UCSD-AML1 (cell line): ENCODE measurements at regions not wholly inside any gene's neighbourhood (a gene's known extent, or its start where the extent isn't known, plus 50 kb on each side); places are given as distances from the start of the nearest gene placed in this dataset.

Source experiments
- DNase-seq: peaks from one replicate; lab custom pipeline; 2025; ENCODE audit not compliant: unreplicated experiment; lab: John Stamatoyannopoulos, UW

DNA sequence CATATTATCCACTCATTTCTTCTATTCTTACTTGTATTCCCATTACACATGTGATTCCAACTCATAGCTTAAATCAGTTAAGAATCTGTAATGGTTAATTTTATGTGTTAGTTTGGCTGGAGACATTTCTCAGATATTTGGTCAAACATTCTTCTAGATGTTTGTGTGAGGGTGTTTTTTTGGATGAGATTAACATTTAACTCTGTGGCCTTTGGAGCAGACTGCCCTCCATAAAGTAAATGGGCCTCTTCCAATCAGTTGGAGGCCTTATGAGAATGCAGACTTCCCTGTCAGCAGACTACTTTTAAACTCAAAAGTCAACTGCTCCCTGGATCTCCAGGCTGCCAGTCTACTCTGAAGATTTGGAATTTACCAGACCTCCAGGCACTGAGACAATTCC, 976.8 kb upstream of the ACVR2A start:
- DNase-seq, result no peak

DNA sequence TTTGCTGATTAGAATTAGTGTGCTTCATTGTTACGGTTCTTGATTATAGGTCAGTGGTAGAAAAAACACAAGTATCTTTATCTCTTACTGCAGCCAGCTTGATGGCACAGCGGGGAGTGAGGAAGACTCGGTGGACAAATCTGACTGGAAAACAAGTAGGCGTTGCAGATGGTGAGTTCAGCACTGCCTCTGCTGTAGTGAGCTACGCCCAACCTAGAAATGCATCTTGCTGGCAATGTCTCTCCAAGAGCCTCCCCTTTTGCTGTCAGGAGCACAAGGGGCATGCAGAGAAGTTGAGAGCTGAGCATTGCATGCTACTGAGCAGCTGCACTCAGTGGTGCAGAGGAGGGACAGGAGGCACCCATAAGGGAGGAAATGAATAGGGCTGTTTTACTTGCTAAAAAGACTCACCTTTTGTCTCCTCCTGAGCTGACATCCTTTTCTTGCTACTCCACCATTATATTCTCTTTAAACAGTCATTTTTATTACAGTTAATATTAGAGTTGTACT, 977.3 kb upstream of the ACVR2A start:
- no peak for DNase-seq

DNA sequence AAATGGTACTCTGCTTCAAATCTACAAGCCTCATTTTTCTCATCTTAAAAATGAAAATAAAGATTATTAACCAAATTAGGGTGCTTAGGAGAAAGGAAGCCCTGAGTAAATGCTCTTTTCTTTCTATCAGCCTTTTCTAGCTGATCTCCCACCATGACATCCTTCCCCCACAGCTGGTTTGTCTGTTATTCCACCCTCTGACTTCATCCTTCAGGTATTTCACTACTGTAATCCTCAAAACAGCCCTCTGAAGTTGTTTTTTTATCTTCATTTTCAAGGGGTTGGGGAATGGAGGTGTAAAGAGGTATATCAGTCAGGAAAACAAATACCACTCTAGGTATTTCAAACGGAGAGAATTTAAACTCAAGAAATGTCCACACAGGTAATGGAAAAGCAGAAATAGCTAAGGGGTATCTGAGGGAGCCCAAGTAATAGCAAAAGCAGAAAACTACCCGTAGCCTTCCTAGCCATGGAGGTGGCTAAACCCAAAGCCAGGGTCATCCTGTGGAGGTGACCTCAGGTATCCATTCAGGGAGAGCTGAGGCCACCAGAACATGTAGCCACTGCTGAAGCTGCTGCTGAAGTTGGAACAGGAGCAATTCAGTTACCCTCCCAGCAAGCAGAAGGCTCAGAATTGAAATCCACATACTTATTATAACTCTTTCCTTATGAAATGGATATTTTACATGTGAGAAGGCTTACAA, 990.9 kb upstream of the ACVR2A start:
- no peak for DNase-seq

DNA sequence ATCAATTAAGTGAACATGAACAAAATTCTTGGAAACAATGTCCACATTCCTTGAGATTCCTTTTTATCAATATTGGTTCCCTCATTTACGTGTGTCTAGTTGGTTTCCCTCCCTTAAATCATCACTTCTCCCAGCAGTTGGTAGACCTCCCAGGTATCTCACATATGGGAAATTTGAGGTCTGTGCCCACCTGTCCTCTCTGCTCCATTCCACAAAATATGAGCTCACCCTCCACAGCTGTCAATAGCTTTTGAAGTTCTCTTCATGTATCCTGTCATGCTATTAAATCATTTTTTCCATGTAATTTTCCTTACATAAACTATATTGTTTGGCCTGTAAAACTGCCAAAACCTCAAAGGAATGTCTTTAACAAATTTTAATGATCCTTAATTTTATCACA, 992.2 kb upstream of the ACVR2A start:
- DNase-seq, result no peak

DNA sequence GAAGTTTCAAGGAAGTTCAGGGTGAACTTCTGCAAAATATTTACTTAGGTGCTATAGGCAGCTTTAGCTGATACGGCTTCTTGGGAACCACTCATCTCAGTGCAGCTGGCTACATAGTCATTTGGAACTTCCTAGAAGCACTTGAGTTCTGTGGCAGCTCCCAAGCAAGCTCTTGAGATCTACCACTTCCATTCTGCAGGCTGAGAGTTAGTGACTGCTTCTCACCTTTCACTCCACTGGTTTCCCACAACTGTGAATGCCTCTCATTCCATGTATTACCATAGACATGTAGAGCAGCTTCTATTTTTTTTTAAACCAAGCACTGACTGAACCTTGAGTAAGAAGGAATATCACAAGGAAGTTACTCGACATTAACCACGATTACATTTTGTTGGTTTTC, 994.1 kb upstream of the ACVR2A start:
- DNase-seq, result no peak

DNA sequence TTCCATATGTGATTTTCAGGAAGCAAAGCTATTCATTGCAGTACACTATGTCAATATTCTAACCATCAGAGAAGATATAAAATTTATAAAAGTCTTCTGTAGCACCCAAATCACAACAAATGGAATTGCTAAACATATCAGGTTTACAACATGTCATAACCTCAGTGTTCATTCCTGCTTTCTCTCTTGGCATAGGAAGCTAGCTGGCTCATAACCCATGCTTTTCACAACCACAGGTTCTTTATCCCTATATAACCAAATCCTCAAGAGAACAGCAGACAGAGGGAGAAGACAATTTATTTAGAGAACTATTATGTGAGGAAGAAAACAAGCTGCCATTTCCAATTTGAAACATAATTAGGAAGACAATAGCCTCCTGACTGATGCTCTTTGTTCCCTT, 997.0 kb upstream of the ACVR2A start:
- DNase-seq, result no peak

DNA sequence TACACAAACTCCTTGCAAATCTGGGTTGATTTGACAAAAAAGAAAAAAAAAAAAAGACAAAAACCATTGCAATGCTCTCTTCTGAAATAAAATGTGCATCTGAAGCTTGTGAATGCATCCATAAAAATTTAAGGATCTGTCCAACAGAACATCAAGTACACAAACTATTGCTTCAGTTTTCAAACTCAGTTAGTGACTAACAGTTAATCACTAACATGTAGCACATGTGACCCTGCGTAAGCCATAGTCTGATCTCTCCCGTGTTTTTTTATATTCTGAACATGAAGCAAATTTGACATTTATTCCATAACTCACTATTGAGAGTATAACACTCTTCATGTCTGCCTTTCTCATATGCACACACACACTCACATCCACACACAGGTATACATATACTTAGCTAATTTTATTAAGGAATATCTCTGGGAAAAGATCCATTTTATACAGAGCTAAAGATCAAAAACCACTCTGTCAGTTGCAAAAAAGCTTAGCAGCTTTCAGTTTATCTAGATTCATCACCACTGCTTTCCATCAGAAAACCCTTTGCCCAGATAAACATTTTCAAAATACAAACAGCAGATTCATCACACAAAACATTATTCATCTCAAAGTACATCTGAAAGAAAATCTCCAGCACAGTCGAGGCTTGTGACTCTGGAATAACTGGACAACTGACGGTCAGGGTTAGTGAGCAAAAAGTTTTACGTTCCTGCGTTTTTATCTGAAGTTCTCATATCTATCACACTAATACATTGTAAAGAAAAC, 1000.4 kb upstream of the ACVR2A start:
- DNase-seq, result no peak

DNA sequence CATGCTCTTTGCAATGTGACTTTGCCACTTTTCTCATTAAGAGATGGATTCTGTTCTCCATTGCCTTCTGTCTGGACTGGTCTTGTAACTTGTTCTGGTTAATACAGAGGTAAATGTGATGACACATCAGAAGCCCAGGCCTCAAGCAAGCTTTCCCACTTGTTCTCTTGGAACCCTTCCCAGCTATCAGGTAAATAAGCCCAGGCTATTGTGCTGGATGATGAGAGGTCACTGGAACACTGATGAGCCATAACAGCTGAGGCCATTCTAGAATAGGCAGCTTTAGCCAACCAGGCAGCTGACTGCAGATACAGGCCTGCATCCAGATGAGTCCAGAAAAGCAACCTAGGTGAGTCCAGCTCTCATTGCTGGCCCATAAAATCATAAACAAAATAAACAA, 1007.0 kb upstream of the ACVR2A start:
- no peak for DNase-seq

DNA sequence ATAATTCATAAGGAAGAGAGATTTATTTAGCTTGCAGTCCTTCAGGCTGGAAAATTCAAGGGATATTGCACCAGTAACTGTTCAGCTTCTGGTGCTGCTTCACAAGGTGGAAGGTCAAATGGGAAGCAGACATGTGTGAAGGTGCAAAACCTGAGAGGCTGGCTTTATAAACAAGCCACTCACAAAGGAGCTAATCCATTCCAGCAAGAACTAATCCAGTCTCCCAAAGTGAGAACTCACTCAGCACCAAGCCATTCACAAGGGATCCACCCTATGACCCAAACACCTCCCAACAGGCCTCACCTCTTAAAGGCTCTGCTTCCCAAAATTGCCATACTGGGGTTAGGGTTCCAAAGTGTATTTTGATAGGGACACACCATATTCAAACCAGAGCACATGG, 1018.4 kb upstream of the ACVR2A start:
- peak; percentile 4 for DNase-seq

DNA sequence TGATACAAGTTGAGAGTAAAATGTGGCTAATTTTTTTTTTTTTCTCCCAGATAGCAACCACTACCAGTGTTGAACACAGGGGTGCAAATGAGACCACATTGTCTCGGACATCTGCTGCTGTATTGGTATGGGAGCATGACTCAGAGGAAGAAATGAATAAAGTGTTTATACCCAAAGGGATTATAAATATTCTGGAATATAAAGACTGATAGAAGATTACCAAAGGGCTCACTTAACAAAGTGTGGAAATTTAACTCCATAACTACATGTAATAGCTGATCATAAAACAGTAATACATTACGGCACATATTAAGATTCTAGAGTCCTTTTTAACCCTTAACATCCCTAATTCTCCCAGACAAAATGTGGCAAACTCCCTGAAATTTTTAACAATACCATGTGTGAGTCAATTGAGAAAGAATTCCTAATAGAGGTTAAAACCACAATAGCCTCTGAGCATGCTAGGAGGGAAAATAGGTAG, 1023.0 kb upstream of the ACVR2A start:
- DNase-seq, result no peak

DNA sequence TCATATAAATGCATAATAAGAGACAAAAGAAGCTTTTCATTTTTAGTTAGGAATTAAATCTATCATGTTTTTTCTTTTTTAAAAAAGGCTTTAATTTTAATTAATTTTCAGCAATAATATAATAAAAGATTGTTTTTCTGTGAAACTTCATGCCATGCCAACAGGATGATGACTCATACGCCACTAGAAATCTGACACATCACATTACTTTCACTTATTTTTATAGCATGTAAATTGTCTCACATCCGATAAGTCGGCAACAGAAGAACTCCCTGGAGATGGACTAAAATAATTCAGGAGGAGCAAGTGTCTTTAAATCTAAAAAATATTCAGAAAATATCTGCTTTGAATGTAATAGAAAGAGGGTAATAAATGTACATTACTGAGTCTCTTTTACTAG, 1024.2 kb upstream of the ACVR2A start:
- no peak for DNase-seq

DNA sequence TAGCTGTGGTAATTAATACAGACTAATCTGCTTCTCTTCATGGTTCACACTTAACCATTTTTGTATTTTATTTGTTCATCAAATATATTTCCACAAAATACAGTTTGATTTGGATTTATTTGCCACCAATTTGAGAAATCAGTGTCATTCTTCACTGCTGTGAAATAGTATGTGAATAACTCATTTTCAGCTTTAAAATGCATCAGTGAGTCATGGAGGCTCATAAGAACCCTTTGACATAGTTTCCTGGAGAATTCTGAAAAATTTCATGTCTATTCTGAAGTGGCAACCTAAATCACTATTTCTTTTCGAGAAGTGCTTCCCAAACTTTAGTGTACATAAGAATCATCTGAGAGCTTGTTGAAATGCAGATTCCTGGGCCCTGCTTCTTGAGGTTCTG, 1026.7 kb upstream of the ACVR2A start:
- no peak for DNase-seq

DNA sequence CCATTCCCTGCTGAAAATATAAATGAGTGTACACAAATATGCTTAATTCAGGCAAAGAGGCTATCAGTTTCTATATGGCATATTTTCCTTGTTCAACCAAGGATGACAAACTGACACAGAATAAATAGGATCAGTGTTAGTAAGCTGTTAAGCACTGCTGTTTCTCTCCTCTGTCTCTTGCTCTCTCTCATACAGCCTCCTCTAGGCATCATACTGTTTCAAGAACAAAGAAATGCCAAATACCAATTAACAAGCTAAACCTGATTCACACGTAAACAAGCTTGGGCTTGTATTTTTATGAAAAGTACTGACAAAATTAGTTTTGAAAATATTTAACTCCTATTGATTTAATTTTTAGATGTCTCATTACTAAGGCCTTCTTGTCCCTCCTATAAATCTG, 1027.2 kb upstream of the ACVR2A start:
- DNase-seq, result no peak

DNA sequence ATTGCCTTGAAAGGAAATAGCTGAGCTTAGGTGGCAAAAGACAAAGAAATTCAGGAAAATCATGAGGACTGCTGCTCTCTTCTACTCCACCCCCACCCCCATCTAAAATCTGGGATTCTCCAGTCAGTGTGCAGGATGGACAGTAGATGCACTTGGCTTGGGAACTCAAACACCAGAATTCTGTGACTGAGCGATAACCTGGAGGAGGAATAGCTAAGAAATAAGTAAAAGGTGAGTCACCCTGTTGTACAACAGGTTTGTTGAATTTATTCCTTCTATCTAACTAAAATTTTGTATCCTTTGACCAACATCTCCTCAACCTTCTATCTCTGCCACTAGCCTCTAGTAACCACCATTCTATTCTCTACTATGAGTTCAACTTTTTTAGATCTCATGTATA, 1029.9 kb upstream of the ACVR2A start:
- DNase-seq, result no peak

DNA sequence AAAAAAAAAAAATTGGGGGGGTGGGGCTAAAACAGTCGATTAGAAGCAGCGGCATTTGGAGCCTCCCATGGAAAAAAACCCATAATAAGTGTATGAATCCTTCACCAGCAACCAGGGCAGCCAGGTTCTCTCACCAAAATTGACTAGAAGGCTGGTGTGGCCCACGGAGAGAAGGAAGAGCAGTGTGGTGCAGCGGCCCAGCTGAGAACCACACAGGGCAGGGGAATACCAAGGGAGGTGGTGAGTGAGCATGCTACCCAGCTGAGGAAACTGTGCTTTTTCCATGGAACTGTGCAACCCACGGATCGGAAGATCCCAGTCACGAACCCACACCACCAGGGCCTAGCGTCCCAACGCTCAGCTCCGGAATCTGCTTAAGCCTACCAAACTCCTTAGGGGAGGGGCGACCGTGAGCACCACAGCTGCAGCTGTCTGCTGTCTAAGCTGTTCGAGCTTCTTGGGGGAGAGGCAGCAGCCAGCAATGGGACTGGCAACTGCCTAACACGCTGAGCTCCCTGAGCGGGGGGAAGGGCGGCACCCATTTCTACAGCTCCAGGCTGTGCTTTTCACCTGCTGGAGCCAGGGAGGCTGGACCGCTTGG, 1037.2 kb upstream of the ACVR2A start:
- DNase-seq, result no peak

DNA sequence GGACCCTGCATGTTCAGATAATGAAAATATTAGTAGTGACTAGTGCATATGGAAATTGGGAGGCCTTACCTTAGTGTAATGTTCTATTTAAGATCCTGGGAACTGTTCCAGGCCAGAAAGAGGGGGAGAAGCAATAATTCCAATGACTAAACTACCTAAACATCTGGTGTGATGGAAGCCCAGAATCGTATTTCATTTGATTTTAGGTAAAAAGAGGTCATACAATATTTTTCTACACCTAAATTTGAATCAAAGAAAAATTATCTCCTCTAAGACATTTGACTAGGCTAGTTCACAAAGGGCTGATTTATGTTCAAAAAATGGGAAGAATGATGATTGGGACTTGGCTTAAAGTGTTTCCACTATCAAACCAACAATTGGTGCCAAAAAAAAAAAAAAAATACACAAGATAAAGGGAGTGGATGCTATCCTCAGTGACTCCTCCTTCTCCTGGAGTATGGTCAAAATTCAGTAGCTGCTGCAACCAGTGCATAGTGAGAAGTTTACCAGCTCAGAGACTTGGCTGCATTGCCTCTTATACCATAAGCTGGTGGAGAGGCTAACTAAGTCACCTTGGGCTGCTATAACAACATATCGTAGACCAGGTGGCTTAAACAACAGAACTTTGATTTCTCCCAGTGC, 1038.3 kb upstream of the ACVR2A start:
- DNase-seq, result no peak

DNA sequence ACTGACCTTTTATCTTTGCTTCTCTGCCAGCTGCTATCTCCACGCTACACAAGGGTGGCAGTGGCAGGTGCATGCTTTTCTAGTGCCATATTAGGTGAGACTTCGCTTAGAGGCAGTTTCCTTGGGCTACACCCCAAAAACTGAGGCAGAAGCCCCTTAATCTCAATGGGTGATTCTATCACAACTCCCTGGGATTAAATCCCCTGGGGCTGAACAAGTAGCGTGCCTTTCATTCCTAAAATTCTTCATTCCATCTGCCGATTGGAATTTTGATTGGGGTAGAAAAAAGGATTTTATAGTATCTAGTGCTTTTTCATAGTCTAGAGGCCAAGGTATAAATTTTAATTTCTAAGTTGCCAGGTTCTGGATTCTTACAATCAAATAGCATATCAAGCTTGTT, 1040.5 kb upstream of the ACVR2A start:
- no peak for DNase-seq

DNA sequence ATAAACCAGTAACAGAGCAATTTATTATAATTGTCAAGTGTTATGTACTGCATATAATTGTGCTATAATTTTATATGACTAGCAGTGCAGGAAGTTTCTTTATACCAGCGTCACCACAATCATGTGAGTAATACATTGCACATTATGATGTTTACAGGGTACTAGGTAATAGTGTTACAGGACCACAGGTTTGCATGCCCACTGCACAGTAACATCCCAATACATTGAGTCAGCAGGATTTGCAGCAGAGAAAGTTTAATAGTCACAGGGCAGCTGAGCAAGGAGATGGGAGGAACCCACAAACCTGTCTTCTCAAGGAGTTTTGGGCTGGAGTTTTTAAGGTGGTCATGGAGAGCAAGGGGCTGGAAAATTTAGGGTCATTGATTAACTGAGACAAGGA, 1042.9 kb upstream of the ACVR2A start:
- no peak for DNase-seq

DNA sequence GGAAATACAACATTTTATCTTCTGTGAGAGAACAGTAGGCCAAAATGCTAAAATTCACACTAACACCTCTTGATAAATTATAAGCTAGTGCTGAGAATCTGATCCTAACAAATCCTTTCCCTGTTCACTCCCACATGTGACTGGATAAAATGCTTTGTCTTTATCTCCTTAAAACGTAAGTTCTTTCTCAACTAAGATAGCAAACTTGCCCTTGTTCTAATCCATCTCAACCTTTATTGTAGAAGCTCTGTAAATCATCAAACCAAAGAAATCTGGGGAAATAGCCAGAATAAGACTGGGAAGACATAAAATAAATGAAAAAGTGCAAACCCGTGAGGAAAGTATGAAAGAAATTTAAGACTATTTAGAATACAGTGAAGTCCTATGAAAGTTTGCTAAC, 1058.4 kb upstream of the ACVR2A start:
- DNase-seq, result no peak

DNA sequence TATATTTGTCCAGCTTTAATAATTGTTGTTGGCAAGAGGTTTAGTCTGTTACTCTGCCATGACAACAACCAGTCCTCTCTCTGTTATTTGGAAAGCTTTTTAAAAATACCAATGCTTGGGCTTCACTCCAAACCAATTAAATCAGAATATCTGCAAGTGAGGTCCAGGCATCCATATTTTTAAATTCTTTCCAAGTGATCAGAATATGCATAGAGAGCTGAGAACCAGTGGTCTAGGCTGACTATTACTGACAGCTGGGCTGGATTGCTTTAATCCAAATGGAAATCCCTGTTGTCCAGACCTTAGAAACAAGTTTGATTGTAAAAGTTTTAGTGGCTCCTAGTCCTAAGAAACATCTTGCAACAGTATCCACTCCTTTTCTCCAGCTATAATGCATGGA, 1059.7 kb upstream of the ACVR2A start:
- DNase-seq, result no peak

DNA sequence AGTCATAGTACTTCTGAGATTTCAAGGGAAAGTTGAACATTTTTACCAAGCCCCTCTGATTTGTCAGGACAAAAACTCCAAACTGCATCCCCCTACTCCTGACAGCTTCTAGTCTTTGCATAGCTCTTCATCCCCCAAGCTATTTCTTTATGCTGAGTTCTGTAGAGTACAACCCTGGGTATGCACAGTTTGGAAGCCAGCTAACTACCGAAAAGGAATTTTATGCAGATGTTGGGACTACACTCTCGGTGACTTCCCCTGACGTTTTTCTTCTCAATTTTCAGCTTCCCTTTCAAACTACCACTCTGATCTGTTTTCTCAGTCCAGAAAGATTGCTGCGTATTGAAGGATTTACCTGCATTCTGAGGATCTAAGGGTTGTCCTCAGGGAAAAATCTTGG, 1060.2 kb upstream of the ACVR2A start:
- DNase-seq, result no peak

DNA sequence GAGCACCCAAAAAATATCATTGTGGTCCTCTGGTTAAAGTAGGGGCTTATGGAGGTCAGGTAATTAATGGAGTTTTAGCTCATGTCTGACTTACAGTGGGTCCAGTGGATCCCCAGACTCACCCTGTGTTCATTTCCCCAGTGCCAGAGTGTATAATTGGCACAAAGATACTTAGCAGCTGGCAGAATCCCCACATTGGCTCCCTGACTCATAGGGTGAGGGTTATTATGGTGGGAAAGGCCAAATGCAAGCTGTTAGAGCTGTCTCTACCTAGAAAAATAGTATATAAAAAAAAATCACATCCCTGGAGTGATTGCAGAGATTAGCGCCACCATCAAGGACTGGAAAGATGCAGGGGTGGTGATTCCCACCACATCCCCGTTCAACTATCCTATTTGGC, 1067.6 kb upstream of the ACVR2A start:
- no peak for DNase-seq
